ENCODE measurements at regions not wholly inside any gene's neighbourhood (a gene's known extent, or its start where the extent isn't known, plus 50 kb on each side); places are given as distances from the start of the nearest gene placed in this dataset.

- dilution Hi-C loops (cut with HindIII; ENCODE audit: low sequenced_read_pairs, unreplicated experiment) (no loop called here), intact Hi-C loops (cut with micrococcal nuclease) (no loop called here), in situ Hi-C loops (cut with MboI; ENCODE audit: low sequenced_read_pairs) (no loop called here)
- peaks cover 2% of the 10 kb centered on the region for H3K27me3 ChIP-seq (ENCODE audit: control insufficient read depth, insufficient read depth, low read length)
- H3K4ac ChIP-seq (ENCODE audit: low read depth, low read length) = no peak overlapping the region
- H2BK20ac ChIP-seq (ENCODE audit: low read depth, low read length) = no peak overlapping the region
- H3K18ac ChIP-seq (ENCODE audit: low read depth, low read length) = no peak overlapping the region
- H3K36me3 ChIP-seq (ENCODE audit: control insufficient read depth, insufficient read depth, low read length) = no peaks in the 10 kb centered on the region
- H3K4me2 ChIP-seq (ENCODE audit: low read depth, low read length) = no peak overlapping the region
- H2AFZ ChIP-seq (replicated peaks; ENCODE audit: low read length, poor library complexity) = no peak overlapping the region
- no peaks in the 10 kb centered on the region for H3K79me1 ChIP-seq (ENCODE audit: low read depth in 1 of 2, low read length in 2 of 2)
- ATAC-seq (ENCODE audit: low read depth) (no peak), DNase-seq (no peak)
- H4K91ac ChIP-seq (ENCODE audit: insufficient read depth, low read depth, low read length) = no peak overlapping the region
- no peak overlapping the region for H3K23ac ChIP-seq (ENCODE audit: low read depth, low read length)
- H3K9ac ChIP-seq (ENCODE audit: low read depth, low read length) = no peak overlapping the region
- H4K5ac ChIP-seq (ENCODE audit: low read depth, low read length) = no peak overlapping the region
- no peak overlapping the region for H2BK15ac ChIP-seq (ENCODE audit: low read depth, low read length)
- H2AK9ac ChIP-seq (replicated peaks; ENCODE audit: low read depth, low read length, poor library complexity) = no peak overlapping the region
- H4K20me1 ChIP-seq (ENCODE audit: insufficient read depth, low read length) = no peaks in the 10 kb centered on the region
- no peaks in the 10 kb centered on the region for H3K9me3 ChIP-seq (ENCODE audit: control insufficient read depth, insufficient read depth, low read length)
- WGBS, 2 experiments (ENCODE audit: extremely low coverage in 2 of 2, insufficient read length in 1 of 2) = 78% methylated on average over 3 of the region's 5 CpGs; no CpG with 5 or more reads in 1 of the 2 experiments
- TF ChIP-seq RAD21 (IDR thresholded peaks at IDR 0.05; ENCODE audit: low read length) = no peak
- no peak for TF ChIP-seq CEBPB (IDR thresholded peaks at IDR 0.05; ENCODE audit: low read depth, low read length)
- no peak for TF ChIP-seq MXI1 (IDR thresholded peaks at IDR 0.05; ENCODE audit: borderline replicate concordance, low read depth, low read length)
- no peak for TF ChIP-seq RCOR1 (IDR thresholded peaks at IDR 0.05; ENCODE audit: insufficient replicate concordance, low read length)
- no peak for TF ChIP-seq POLR2A (IDR thresholded peaks at IDR 0.05; ENCODE audit: low read depth, low read length)
- TF ChIP-seq NFE2L2 (IDR thresholded peaks at IDR 0.05; ENCODE audit: low read depth, low read length) = no peak
- no peak for TF ChIP-seq CTCF (conservative IDR thresholded peaks at IDR 0.05; ENCODE audit: low read depth, low read length)
- TF ChIP-seq USF2 (IDR thresholded peaks at IDR 0.05; ENCODE audit: low read depth, low read length) = no peak
- no peak for TF ChIP-seq BHLHE40 (IDR thresholded peaks at IDR 0.05; ENCODE audit: low read depth, low read length)
- no peak for TF ChIP-seq RFX5 (IDR thresholded peaks at IDR 0.05; ENCODE audit: low read depth, low read length)
- TF ChIP-seq SMC3 (IDR thresholded peaks at IDR 0.05; ENCODE audit: low read depth, low read length) = no peak
- no peak for TF ChIP-seq FOS (IDR thresholded peaks at IDR 0.05; ENCODE audit: low read depth, low read length)
- no peak for TF ChIP-seq MAZ (IDR thresholded peaks at IDR 0.05; ENCODE audit: borderline replicate concordance, low read depth, low read length)
- TF ChIP-seq CHD1 (IDR thresholded peaks at IDR 0.05; ENCODE audit: low read depth, low read length) = no peak
- no peak for TF ChIP-seq MAFK (IDR thresholded peaks at IDR 0.05; ENCODE audit: low read depth, low read length)
- TF ChIP-seq ELK1 (IDR thresholded peaks at IDR 0.05; ENCODE audit: borderline replicate concordance, low read depth, low read length) = no peak
- no peak overlapping the region for H4K8ac ChIP-seq (ENCODE audit: low read depth in 2 of 2, low read length in 2 of 2)
- ChIA-PET POLR2A (ENCODE audit: unreplicated experiment) (no interaction called here), CTCF (no interaction called here)
- H3K4me3 ChIP-seq (ENCODE audit: insufficient read depth, low read depth, low read length) = no peak overlapping the region
- H3K4me1 ChIP-seq (ENCODE audit: control insufficient read depth, insufficient read depth, low read length) = no peaks in the 10 kb centered on the region
- no peaks in the 10 kb centered on the region for H3K9me1 ChIP-seq (ENCODE audit: insufficient read depth, low read length)
- no peak overlapping the region for H2AK5ac ChIP-seq (ENCODE audit: low read depth, low read length)
- no peak overlapping the region for H2BK5ac ChIP-seq (ENCODE audit: low read depth, low read length, poor library complexity, severe bottlenecking)
- H2BK120ac ChIP-seq (ENCODE audit: low read depth, low read length) = no peak overlapping the region
- no peak overlapping the region for H3K56ac ChIP-seq (ENCODE audit: extremely low read depth, insufficient read depth, low read length)
- no TSS peak for BruUV-seq (replicated peaks)
- no peak overlapping the region for H3K27ac ChIP-seq (ENCODE audit: insufficient read depth, low read length)
- H3K14ac ChIP-seq (replicated peaks; ENCODE audit: low read depth, low read length) = no peak overlapping the region
Observed at GRCh38 chr11:127943152-127943551, 644.2 kb downstream of the ETS1 start.
